PC-9 (cell line): ENCODE measurements at regions not wholly inside any gene's neighbourhood (a gene's known extent, or its start where the extent isn't known, plus 50 kb on each side); places are given as distances from the start of the nearest gene placed in this dataset.

Experiments
- EZH2 ChIP-seq: fragments of 200-600 bp; sonication (generic); IDR thresholded peaks from 2 replicates; pipeline ENCODE4 v1.8.0; 2017; ENCODE audit warnings: antibody characterized with exemption, low read depth
- TF ChIP-seq, protein P1 (sequence below): fragments of 200-600 bp; sonication (generic); conservative IDR thresholded peaks from 2 replicates; pipeline ENCODE4 v1.6.1; 2017; ENCODE audit warnings: mixed run types, antibody characterized with exemption, mild to moderate bottlenecking, moderate library complexity

GRCh38 chr21:41581592-41582228, 73.8 kb upstream of the TMPRSS2 start:
- TF ChIP-seq, protein P1, sequence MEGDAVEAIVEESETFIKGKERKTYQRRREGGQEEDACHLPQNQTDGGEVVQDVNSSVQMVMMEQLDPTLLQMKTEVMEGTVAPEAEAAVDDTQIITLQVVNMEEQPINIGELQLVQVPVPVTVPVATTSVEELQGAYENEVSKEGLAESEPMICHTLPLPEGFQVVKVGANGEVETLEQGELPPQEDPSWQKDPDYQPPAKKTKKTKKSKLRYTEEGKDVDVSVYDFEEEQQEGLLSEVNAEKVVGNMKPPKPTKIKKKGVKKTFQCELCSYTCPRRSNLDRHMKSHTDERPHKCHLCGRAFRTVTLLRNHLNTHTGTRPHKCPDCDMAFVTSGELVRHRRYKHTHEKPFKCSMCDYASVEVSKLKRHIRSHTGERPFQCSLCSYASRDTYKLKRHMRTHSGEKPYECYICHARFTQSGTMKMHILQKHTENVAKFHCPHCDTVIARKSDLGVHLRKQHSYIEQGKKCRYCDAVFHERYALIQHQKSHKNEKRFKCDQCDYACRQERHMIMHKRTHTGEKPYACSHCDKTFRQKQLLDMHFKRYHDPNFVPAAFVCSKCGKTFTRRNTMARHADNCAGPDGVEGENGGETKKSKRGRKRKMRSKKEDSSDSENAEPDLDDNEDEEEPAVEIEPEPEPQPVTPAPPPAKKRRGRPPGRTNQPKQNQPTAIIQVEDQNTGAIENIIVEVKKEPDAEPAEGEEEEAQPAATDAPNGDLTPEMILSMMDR: no peak
- no peak for TF ChIP-seq EZH2
